ENCODE measurements at regions not wholly inside any gene's neighbourhood (a gene's known extent, or its start where the extent isn't known, plus 50 kb on each side); places are given as distances from the start of the nearest gene placed in this dataset.
"Not testable (repeated sequence)": the region's sequence is repeated elsewhere in the genome, so short reads cannot be mapped to it uniquely, and the experiment has no call there.

- no peak for DNase-seq (ENCODE audit: low read depth in 3 of 3)
These were observed 258.4 kb upstream of the CACNA2D1 start for GRCh38 chr7:82701949-82702348.

- no peak for DNase-seq (ENCODE audit: low read depth in 3 of 3)
These were observed 257.2 kb upstream of the CACNA2D1 start for GRCh38 chr7:82700741-82701140.

GRCh38 chr7:82699773-82700186, 256.2 kb upstream of the CACNA2D1 start:
- no peak for DNase-seq (ENCODE audit: low read depth in 3 of 3)

- DNase-seq (ENCODE audit: low read depth in 3 of 3) = no peak
These were observed 254.3 kb upstream of the CACNA2D1 start for GRCh38 chr7:82697897-82698296.

- no peak for DNase-seq (ENCODE audit: low read depth in 3 of 3)
These were observed 253.1 kb upstream of the CACNA2D1 start for GRCh38 chr7:82696631-82697030.

- DNase-seq (ENCODE audit: low read depth in 3 of 3) = no peak
These were observed 250.4 kb upstream of the CACNA2D1 start for GRCh38 chr7:82694022-82694421.

- no peak for DNase-seq (ENCODE audit: low read depth in 3 of 3)
These were observed 247.4 kb upstream of the CACNA2D1 start for GRCh38 chr7:82690929-82691328.

GRCh38 chr7:82685214-82685613, 241.6 kb upstream of the CACNA2D1 start:
- no peak for DNase-seq (ENCODE audit: low read depth in 3 of 3)

GRCh38 chr7:82678716-82679115, 235.1 kb upstream of the CACNA2D1 start:
- DNase-seq (ENCODE audit: low read depth in 3 of 3) = no peak

GRCh38 chr7:82678259-82678658, 234.7 kb upstream of the CACNA2D1 start:
- no peak for DNase-seq (ENCODE audit: low read depth in 3 of 3)

- DNase-seq (ENCODE audit: low read depth in 3 of 3) = peak in 1 of 3 experiments; percentile 8
These were observed 233.9 kb upstream of the CACNA2D1 start for GRCh38 chr7:82677493-82677892.

GRCh38 chr7:82676777-82677463, 233.3 kb upstream of the CACNA2D1 start:
- no peak for DNase-seq (ENCODE audit: low read depth in 3 of 3)

GRCh38 chr7:82675396-82675795, 231.8 kb upstream of the CACNA2D1 start:
- DNase-seq (ENCODE audit: low read depth in 3 of 3) = no peak

- no peak for DNase-seq (ENCODE audit: low read depth in 3 of 3)
These were observed 230.7 kb upstream of the CACNA2D1 start for GRCh38 chr7:82674268-82674667.

GRCh38 chr7:82672078-82672477, 228.5 kb upstream of the CACNA2D1 start:
- no peak for DNase-seq (ENCODE audit: low read depth in 3 of 3)

GRCh38 chr7:82669141-82669540, 225.6 kb upstream of the CACNA2D1 start:
- no peak for DNase-seq (ENCODE audit: low read depth in 3 of 3)

GRCh38 chr7:82668676-82669075, 225.1 kb upstream of the CACNA2D1 start:
- no peak for DNase-seq (ENCODE audit: low read depth in 3 of 3)

GRCh38 chr7:82665966-82666507, 222.5 kb upstream of the CACNA2D1 start:
- DNase-seq (ENCODE audit: low read depth in 3 of 3) = no peak

GRCh38 chr7:82655965-82656364, 212.4 kb upstream of the CACNA2D1 start:
- no peak for DNase-seq (ENCODE audit: low read depth in 3 of 3)

GRCh38 chr7:82650095-82650494, 206.5 kb upstream of the CACNA2D1 start:
- DNase-seq (ENCODE audit: low read depth in 3 of 3) = not testable (repeated sequence)

GRCh38 chr7:82633592-82633991, 190.0 kb upstream of the CACNA2D1 start:
- no peak for DNase-seq (ENCODE audit: low read depth in 3 of 3)

- no peak for DNase-seq (ENCODE audit: low read depth in 3 of 3)
These were observed 188.4 kb upstream of the CACNA2D1 start for GRCh38 chr7:82631998-82632397.

- no peak for DNase-seq (ENCODE audit: low read depth in 3 of 3)
These were observed 186.0 kb upstream of the CACNA2D1 start for GRCh38 chr7:82629583-82629982.

GRCh38 chr7:82625377-82625776, 181.8 kb upstream of the CACNA2D1 start:
- DNase-seq (ENCODE audit: low read depth in 3 of 3) = no peak
